ENCODE measurements at regions not wholly inside any gene's neighbourhood (a gene's known extent, or its start where the extent isn't known, plus 50 kb on each side); places are given as distances from the start of the nearest gene placed in this dataset.
"Not testable (repeated sequence)": the region's sequence is repeated elsewhere in the genome, so short reads cannot be mapped to it uniquely, and the experiment has no call there.

- H3K36me3 Mint-ChIP-seq (ENCODE audit: insufficient read depth, unreplicated experiment): peaks cover 12% of the 10 kb centered on the region
- intact Hi-C loops (cut with micrococcal nuclease); H3K4me3 Mint-ChIP-seq (ENCODE audit: unreplicated experiment); H3K9me3 Mint-ChIP-seq (ENCODE audit: unreplicated experiment); DNase-seq (ENCODE audit: unreplicated experiment); POLR2A ChIA-PET; H3K27ac Mint-ChIP-seq (ENCODE audit: low read depth, unreplicated experiment); H3K4me1 Mint-ChIP-seq (ENCODE audit: insufficient read depth, unreplicated experiment); CTCF ChIA-PET; H3K27me3 Mint-ChIP-seq (ENCODE audit: insufficient read depth, unreplicated experiment); BruUV-seq (replicated peaks): not testable (repeated sequence)
Observed at GRCh38 chr2:111478871-111479318, 358.2 kb downstream of the BCL2L11 start.

GRCh38 chr2:111480016-111480625 lies 359.4 kb downstream of the BCL2L11 start:
- POLR2A ChIA-PET; BruUV-seq (replicated peaks); CTCF ChIA-PET; H3K4me3 Mint-ChIP-seq (ENCODE audit: unreplicated experiment); H3K9me3 Mint-ChIP-seq (ENCODE audit: unreplicated experiment); H3K27me3 Mint-ChIP-seq (ENCODE audit: insufficient read depth, unreplicated experiment); H3K4me1 Mint-ChIP-seq (ENCODE audit: insufficient read depth, unreplicated experiment); DNase-seq (ENCODE audit: unreplicated experiment); intact Hi-C loops (cut with micrococcal nuclease): not testable (repeated sequence)
- Mint-ChIP-seq H3K27ac (ENCODE audit: low read depth, unreplicated experiment) (peak overlapping the region; percentile 12), H3K36me3 (ENCODE audit: insufficient read depth, unreplicated experiment) (peaks cover 17% of the 10 kb centered on the region)

GRCh38 chr2:111480633-111481032 lies 359.9 kb downstream of the BCL2L11 start:
- DNase-seq (ENCODE audit: unreplicated experiment); H3K27me3 Mint-ChIP-seq (ENCODE audit: insufficient read depth, unreplicated experiment); intact Hi-C loops (cut with micrococcal nuclease); H3K4me3 Mint-ChIP-seq (ENCODE audit: unreplicated experiment); CTCF ChIA-PET; BruUV-seq (replicated peaks); H3K4me1 Mint-ChIP-seq (ENCODE audit: insufficient read depth, unreplicated experiment); POLR2A ChIA-PET; H3K9me3 Mint-ChIP-seq (ENCODE audit: unreplicated experiment): not testable (repeated sequence)
- Mint-ChIP-seq H3K27ac (ENCODE audit: low read depth, unreplicated experiment) (peak overlapping the region; percentile 12), H3K36me3 (ENCODE audit: insufficient read depth, unreplicated experiment) (peaks cover 17% of the 10 kb centered on the region)

GRCh38 chr2:111481219-111481618 lies 360.5 kb downstream of the BCL2L11 start:
- H3K27me3 Mint-ChIP-seq (ENCODE audit: insufficient read depth, unreplicated experiment); CTCF ChIA-PET; BruUV-seq (replicated peaks); POLR2A ChIA-PET; H3K9me3 Mint-ChIP-seq (ENCODE audit: unreplicated experiment); H3K4me3 Mint-ChIP-seq (ENCODE audit: unreplicated experiment); H3K4me1 Mint-ChIP-seq (ENCODE audit: insufficient read depth, unreplicated experiment); H3K27ac Mint-ChIP-seq (ENCODE audit: low read depth, unreplicated experiment); intact Hi-C loops (cut with micrococcal nuclease); DNase-seq (ENCODE audit: unreplicated experiment): not testable (repeated sequence)
- peaks cover 17% of the 10 kb centered on the region for H3K36me3 Mint-ChIP-seq (ENCODE audit: insufficient read depth, unreplicated experiment)

- H3K27me3 Mint-ChIP-seq (ENCODE audit: insufficient read depth, unreplicated experiment); POLR2A ChIA-PET; intact Hi-C loops (cut with micrococcal nuclease); H3K4me3 Mint-ChIP-seq (ENCODE audit: unreplicated experiment); DNase-seq (ENCODE audit: unreplicated experiment); BruUV-seq (replicated peaks); H3K9me3 Mint-ChIP-seq (ENCODE audit: unreplicated experiment); H3K4me1 Mint-ChIP-seq (ENCODE audit: insufficient read depth, unreplicated experiment); H3K27ac Mint-ChIP-seq (ENCODE audit: low read depth, unreplicated experiment): not testable (repeated sequence)
- H3K36me3 Mint-ChIP-seq (ENCODE audit: insufficient read depth, unreplicated experiment): peaks cover 17% of the 10 kb centered on the region
- CTCF ChIA-PET: interaction anchor here (1.0 kb wide), 1 partner anchor 218 kb away, joined by 3 read pairs; no protein-coding TSS in a partner anchor
Observed at GRCh38 chr2:111482987-111483679, 362.4 kb downstream of the BCL2L11 start.

GRCh38 chr2:111484097-111484496 lies 363.4 kb downstream of the BCL2L11 start:
- H3K27me3 Mint-ChIP-seq (ENCODE audit: insufficient read depth, unreplicated experiment); POLR2A ChIA-PET; BruUV-seq (replicated peaks); DNase-seq (ENCODE audit: unreplicated experiment); H3K27ac Mint-ChIP-seq (ENCODE audit: low read depth, unreplicated experiment); H3K4me3 Mint-ChIP-seq (ENCODE audit: unreplicated experiment); intact Hi-C loops (cut with micrococcal nuclease); H3K9me3 Mint-ChIP-seq (ENCODE audit: unreplicated experiment); H3K4me1 Mint-ChIP-seq (ENCODE audit: insufficient read depth, unreplicated experiment): not testable (repeated sequence)
- CTCF ChIA-PET: interaction anchor here (0.7 to 1.0 kb wide), 2 partner anchors 138 to 217 kb away, joined by 3 read pairs; no protein-coding TSS in a partner anchor
- peaks cover 17% of the 10 kb centered on the region for H3K36me3 Mint-ChIP-seq (ENCODE audit: insufficient read depth, unreplicated experiment)

GRCh38 chr2:111485895-111486294 lies 365.2 kb downstream of the BCL2L11 start:
- H3K4me1 Mint-ChIP-seq (ENCODE audit: insufficient read depth, unreplicated experiment); H3K4me3 Mint-ChIP-seq (ENCODE audit: unreplicated experiment); CTCF ChIA-PET; H3K9me3 Mint-ChIP-seq (ENCODE audit: unreplicated experiment); BruUV-seq (replicated peaks); POLR2A ChIA-PET; H3K27me3 Mint-ChIP-seq (ENCODE audit: insufficient read depth, unreplicated experiment); H3K27ac Mint-ChIP-seq (ENCODE audit: low read depth, unreplicated experiment); DNase-seq (ENCODE audit: unreplicated experiment); intact Hi-C loops (cut with micrococcal nuclease): not testable (repeated sequence)
- H3K36me3 Mint-ChIP-seq (ENCODE audit: insufficient read depth, unreplicated experiment): peaks cover 17% of the 10 kb centered on the region

- DNase-seq (ENCODE audit: unreplicated experiment); H3K27ac Mint-ChIP-seq (ENCODE audit: low read depth, unreplicated experiment); POLR2A ChIA-PET; intact Hi-C loops (cut with micrococcal nuclease); CTCF ChIA-PET; H3K9me3 Mint-ChIP-seq (ENCODE audit: unreplicated experiment); BruUV-seq (replicated peaks); H3K4me3 Mint-ChIP-seq (ENCODE audit: unreplicated experiment); H3K4me1 Mint-ChIP-seq (ENCODE audit: insufficient read depth, unreplicated experiment); H3K36me3 Mint-ChIP-seq (ENCODE audit: insufficient read depth, unreplicated experiment); H3K27me3 Mint-ChIP-seq (ENCODE audit: insufficient read depth, unreplicated experiment): not testable (repeated sequence)
Observed at GRCh38 chr2:111488451-111488850, 367.7 kb downstream of the BCL2L11 start.

GRCh38 chr2:111489460-111489859 lies 368.7 kb downstream of the BCL2L11 start:
- DNase-seq (ENCODE audit: unreplicated experiment); BruUV-seq (replicated peaks); CTCF ChIA-PET; intact Hi-C loops (cut with micrococcal nuclease); H3K4me1 Mint-ChIP-seq (ENCODE audit: insufficient read depth, unreplicated experiment); H3K27me3 Mint-ChIP-seq (ENCODE audit: insufficient read depth, unreplicated experiment); POLR2A ChIA-PET; H3K27ac Mint-ChIP-seq (ENCODE audit: low read depth, unreplicated experiment); H3K36me3 Mint-ChIP-seq (ENCODE audit: insufficient read depth, unreplicated experiment); H3K4me3 Mint-ChIP-seq (ENCODE audit: unreplicated experiment); H3K9me3 Mint-ChIP-seq (ENCODE audit: unreplicated experiment): not testable (repeated sequence)

Data from MCF 10A (cell line).